NT2/D1 (cell line): ENCODE measurements at regions not wholly inside any gene's neighbourhood (a gene's known extent, or its start where the extent isn't known, plus 50 kb on each side); places are given as distances from the start of the nearest gene placed in this dataset.

Source experiments
- DNase-seq: peaks from one replicate; pipeline ENCODE4 v3.0.0-alpha.2; 2011; ENCODE audit warnings: low read depth, low spot score
- H3K27me3 ChIP-seq: 2 replicates; pipeline ENCODE4 v1.6.0; 2011; ENCODE audit warnings: mild to moderate bottlenecking; ENCODE audit not compliant: insufficient read length, insufficient read depth
- H3K36me3 ChIP-seq: 2 replicates; pipeline ENCODE4 v1.6.1; 2011; ENCODE audit warnings: mild to moderate bottlenecking, low read length, mixed read lengths; ENCODE audit not compliant: insufficient read depth, insufficient read length
- H3K4me1 ChIP-seq: 2 replicates; pipeline ENCODE4 v1.5.1; 2011; ENCODE audit not compliant: insufficient read depth, insufficient read length
- H3K4me3 ChIP-seq: 2 replicates; pipeline ENCODE4 v1.5.1; 2011; ENCODE audit warnings: low read depth; ENCODE audit not compliant: insufficient read length
- H3K9ac ChIP-seq: 2 replicates; pipeline ENCODE4 v1.6.0; 2011; ENCODE audit warnings: low read depth; ENCODE audit not compliant: insufficient read length
- H3K9me3 ChIP-seq: 2 replicates; pipeline ENCODE4 v1.5.1; 2011; ENCODE audit warnings: mild to moderate bottlenecking, low read length; ENCODE audit not compliant: insufficient read depth
- SUZ12 ChIP-seq: IDR thresholded peaks from 2 replicates; pipeline ENCODE4 v1.6.1; 2011; ENCODE audit not compliant: insufficient read length, insufficient read depth; ENCODE audit errors: extremely low read depth
- YY1 ChIP-seq: IDR thresholded peaks from 2 replicates; pipeline ENCODE4 v1.6.1; 2011; ENCODE audit not compliant: insufficient read length, insufficient read depth
- ZNF274 ChIP-seq: IDR thresholded peaks from 2 replicates; pipeline ENCODE4 v1.6.1; 2011; ENCODE audit warnings: mild to moderate bottlenecking, low read depth, low read length

GRCh38 chr5:86074297-86074696 lies 543.4 kb upstream of the COX7C start:
- Histone ChIP-seq H3K9me3 (no peaks in the 10 kb centered on the region), H3K4me1 (no peaks in the 10 kb centered on the region), H3K4me3 (no peak overlapping the region), H3K27me3 (no peaks in the 10 kb centered on the region), H3K36me3 (no peaks in the 10 kb centered on the region), H3K9ac (no peak overlapping the region)
- no peak for TF ChIP-seq YY1
- TF ChIP-seq SUZ12, result no peak
- no peak for TF ChIP-seq ZNF274
- no peak for DNase-seq

- no peaks in the 10 kb centered on the region for H3K36me3 ChIP-seq
- TF ChIP-seq ZNF274, result no peak
- no peak for TF ChIP-seq SUZ12
- no peak for TF ChIP-seq YY1
- no peaks in the 10 kb centered on the region for H3K27me3 ChIP-seq
- no peak overlapping the region for H3K9ac ChIP-seq
- H3K4me3 ChIP-seq, result no peak overlapping the region
- no peak for DNase-seq
- no peaks in the 10 kb centered on the region for H3K4me1 ChIP-seq
- H3K9me3 ChIP-seq, result no peaks in the 10 kb centered on the region
Observed at GRCh38 chr5:86075139-86075538, 542.6 kb upstream of the COX7C start.

GRCh38 chr5:86095092-86095491 lies 522.6 kb upstream of the COX7C start:
- Histone ChIP-seq H3K4me1 (no peaks in the 10 kb centered on the region), H3K4me3 (no peak overlapping the region), H3K27me3 (no peaks in the 10 kb centered on the region), H3K36me3 (no peaks in the 10 kb centered on the region), H3K9me3 (no peaks in the 10 kb centered on the region), H3K9ac (no peak overlapping the region)
- no peak for TF ChIP-seq YY1
- TF ChIP-seq SUZ12, result no peak
- no peak for TF ChIP-seq ZNF274
- DNase-seq, result no peak

GRCh38 chr5:86101966-86102365 lies 515.8 kb upstream of the COX7C start:
- TF ChIP-seq YY1, result no peak
- TF ChIP-seq SUZ12, result no peak
- TF ChIP-seq ZNF274, result no peak
- Histone ChIP-seq H3K9ac (no peak overlapping the region), H3K9me3 (no peaks in the 10 kb centered on the region), H3K4me3 (no peak overlapping the region), H3K27me3 (no peaks in the 10 kb centered on the region), H3K36me3 (no peaks in the 10 kb centered on the region), H3K4me1 (no peaks in the 10 kb centered on the region)
- no peak for DNase-seq

GRCh38 chr5:86108825-86109224 lies 508.9 kb upstream of the COX7C start:
- Histone ChIP-seq H3K4me3 (no peak overlapping the region), H3K27me3 (no peaks in the 10 kb centered on the region), H3K9me3 (no peaks in the 10 kb centered on the region), H3K9ac (no peak overlapping the region), H3K36me3 (no peaks in the 10 kb centered on the region), H3K4me1 (no peaks in the 10 kb centered on the region)
- no peak for DNase-seq
- no peak for TF ChIP-seq ZNF274
- TF ChIP-seq SUZ12, result no peak
- TF ChIP-seq YY1, result no peak

- Histone ChIP-seq H3K27me3 (no peaks in the 10 kb centered on the region), H3K9me3 (no peaks in the 10 kb centered on the region), H3K9ac (no peak overlapping the region), H3K4me3 (no peak overlapping the region), H3K4me1 (no peaks in the 10 kb centered on the region), H3K36me3 (no peaks in the 10 kb centered on the region)
- no peak for TF ChIP-seq ZNF274
- TF ChIP-seq SUZ12, result no peak
- DNase-seq, result no peak
Observed at GRCh38 chr5:86112249-86112648, 505.5 kb upstream of the COX7C start.

- DNase-seq, result no peak
- Histone ChIP-seq H3K4me1 (no peaks in the 10 kb centered on the region), H3K36me3 (no peaks in the 10 kb centered on the region), H3K9me3 (no peaks in the 10 kb centered on the region), H3K9ac (no peak overlapping the region), H3K27me3 (no peaks in the 10 kb centered on the region), H3K4me3 (no peak overlapping the region)
- TF ChIP-seq SUZ12 (no peak), ZNF274 (no peak), YY1 (no peak)
Observed at GRCh38 chr5:86115164-86115563, 502.6 kb upstream of the COX7C start.

GRCh38 chr5:86118542-86118941 lies 499.2 kb upstream of the COX7C start:
- H3K9ac ChIP-seq, result no peak overlapping the region
- DNase-seq, result no peak
- TF ChIP-seq YY1, result no peak
- TF ChIP-seq SUZ12, result no peak
- no peak for TF ChIP-seq ZNF274
- no peaks in the 10 kb centered on the region for H3K9me3 ChIP-seq
- H3K27me3 ChIP-seq, result no peaks in the 10 kb centered on the region
- H3K36me3 ChIP-seq, result no peaks in the 10 kb centered on the region
- no peaks in the 10 kb centered on the region for H3K4me1 ChIP-seq
- H3K4me3 ChIP-seq, result no peak overlapping the region
